IMR-90 (cell line): ENCODE measurements at regions not wholly inside any gene's neighbourhood (a gene's known extent, or its start where the extent isn't known, plus 50 kb on each side); places are given as distances from the start of the nearest gene placed in this dataset.

Experiments
- CEBPB ChIP-seq: IDR thresholded peaks from 2 replicates; pipeline ENCODE4 v1.6.1; 2012; ENCODE audit warnings: low read depth, low read length, improper control_type of control experiment
- CTCF ChIP-seq: conservative IDR thresholded peaks from 2 replicates; pipeline ENCODE4 v1.5.1; 2012; ENCODE audit warnings: mild to moderate bottlenecking, low read depth, low read length, improper control_type of control experiment
- MAZ ChIP-seq: IDR thresholded peaks from 2 replicates; pipeline ENCODE4 v1.6.1; 2012; ENCODE audit warnings: low read depth, mild to moderate bottlenecking, low read length, improper control_type of control experiment, moderate library complexity, borderline replicate concordance

GRCh38 chr17:68719431-68719830 lies 118.3 kb upstream of the FAM20A start:
- no peak for TF ChIP-seq CTCF
- TF ChIP-seq MAZ = no peak
- no peak for TF ChIP-seq CEBPB
